Mesothelial cell of epicardium (in vitro differentiated cells): ENCODE measurements at regions not wholly inside any gene's neighbourhood (a gene's known extent, or its start where the extent isn't known, plus 50 kb on each side); places are given as distances from the start of the nearest gene placed in this dataset.

ENCODE experiments used
- DNase-seq, 2 experiments: peaks; one replicate each; pipeline ENCODE4 v3.0.0; 2021; ENCODE audit warnings: low spot score in 2 of 2; ENCODE audit not compliant: unreplicated experiment in 2 of 2
- H3K27ac Mint-ChIP-seq: 2 replicates; pipeline ENCODE4 v1.8.0; 2021; ENCODE audit warnings: mixed read lengths
- H3K27me3 Mint-ChIP-seq: 2 replicates; pipeline ENCODE4 v1.8.0; 2021; ENCODE audit warnings: low read depth, mixed read lengths
- H3K36me3 Mint-ChIP-seq: 2 replicates; pipeline ENCODE4 v1.8.0; 2021; ENCODE audit warnings: mixed read lengths
- H3K4me1 Mint-ChIP-seq: 2 replicates; pipeline ENCODE4 v1.8.0; 2021; ENCODE audit warnings: mixed read lengths
- H3K4me3 Mint-ChIP-seq: 2 replicates; pipeline ENCODE4 v1.8.0; 2021; ENCODE audit warnings: mild to moderate bottlenecking, moderate library complexity, mixed read lengths
- H3K9me3 Mint-ChIP-seq: 2 replicates; pipeline ENCODE4 v1.8.0; 2021; ENCODE audit warnings: mixed read lengths
- TF ChIP-seq, protein P1 (sequence below): fragments of 200-600 bp; sonication (generic); IDR thresholded peaks from one replicate; pipeline ENCODE4 v1.5.0; 2021; ENCODE audit warnings: antibody characterized with exemption; ENCODE audit not compliant: unreplicated experiment

DNA sequence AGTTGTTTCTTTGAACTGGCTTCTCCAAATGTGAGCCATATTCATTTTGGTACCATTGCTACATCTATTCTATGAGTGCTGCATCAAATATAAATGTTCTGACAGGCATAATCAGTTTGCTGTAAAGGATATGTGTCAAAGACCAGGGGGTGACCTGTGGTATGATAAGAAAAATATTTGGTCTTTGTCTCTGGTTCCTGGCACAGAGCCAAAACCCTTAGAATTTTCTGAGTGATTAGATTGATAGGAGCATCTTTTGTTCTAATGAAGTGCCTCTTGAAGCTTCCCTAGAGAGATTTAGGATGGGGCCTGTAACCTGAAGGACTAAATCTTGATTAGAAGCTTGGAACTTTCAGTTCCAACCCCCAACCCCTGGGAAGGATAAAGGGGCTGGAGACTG is 256.3 kb downstream of the NNT start:
- H3K4me1 Mint-ChIP-seq: peaks cover 4% of the 10 kb centered on the region
- no peaks in the 10 kb centered on the region for H3K36me3 Mint-ChIP-seq
- no peak overlapping the region for H3K4me3 Mint-ChIP-seq

DNA sequence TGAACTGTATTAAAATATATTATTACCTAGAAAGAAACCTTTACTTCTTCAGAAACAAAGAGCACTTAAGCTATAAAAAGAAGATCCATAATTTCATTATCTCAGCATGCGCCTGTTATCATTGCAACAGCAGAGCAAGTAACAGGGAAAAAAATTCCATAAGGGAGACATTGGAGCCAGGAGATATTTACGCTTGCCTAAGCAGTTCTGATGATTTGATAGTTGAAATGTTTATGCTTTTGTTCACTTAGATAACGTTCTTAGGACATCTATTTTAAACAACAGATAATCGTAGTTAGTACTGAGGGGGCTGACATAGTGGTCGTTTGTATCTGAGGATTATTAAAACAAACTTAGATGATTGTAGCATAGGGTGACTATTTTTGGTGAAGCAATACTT is 252.5 kb downstream of the NNT start:
- Mint-ChIP-seq H3K27ac (no peak overlapping the region), H3K4me3 (no peak overlapping the region), H3K9me3 (no peaks in the 10 kb centered on the region), H3K36me3 (no peaks in the 10 kb centered on the region), H3K27me3 (peaks cover 2% of the 10 kb centered on the region), H3K4me1 (peaks cover 4% of the 10 kb centered on the region)
- no peak for DNase-seq
- TF ChIP-seq, protein P1, sequence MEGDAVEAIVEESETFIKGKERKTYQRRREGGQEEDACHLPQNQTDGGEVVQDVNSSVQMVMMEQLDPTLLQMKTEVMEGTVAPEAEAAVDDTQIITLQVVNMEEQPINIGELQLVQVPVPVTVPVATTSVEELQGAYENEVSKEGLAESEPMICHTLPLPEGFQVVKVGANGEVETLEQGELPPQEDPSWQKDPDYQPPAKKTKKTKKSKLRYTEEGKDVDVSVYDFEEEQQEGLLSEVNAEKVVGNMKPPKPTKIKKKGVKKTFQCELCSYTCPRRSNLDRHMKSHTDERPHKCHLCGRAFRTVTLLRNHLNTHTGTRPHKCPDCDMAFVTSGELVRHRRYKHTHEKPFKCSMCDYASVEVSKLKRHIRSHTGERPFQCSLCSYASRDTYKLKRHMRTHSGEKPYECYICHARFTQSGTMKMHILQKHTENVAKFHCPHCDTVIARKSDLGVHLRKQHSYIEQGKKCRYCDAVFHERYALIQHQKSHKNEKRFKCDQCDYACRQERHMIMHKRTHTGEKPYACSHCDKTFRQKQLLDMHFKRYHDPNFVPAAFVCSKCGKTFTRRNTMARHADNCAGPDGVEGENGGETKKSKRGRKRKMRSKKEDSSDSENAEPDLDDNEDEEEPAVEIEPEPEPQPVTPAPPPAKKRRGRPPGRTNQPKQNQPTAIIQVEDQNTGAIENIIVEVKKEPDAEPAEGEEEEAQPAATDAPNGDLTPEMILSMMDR: no peak

More for the DNA sequence above, 256.3 kb downstream of the NNT start:
- Mint-ChIP-seq H3K27me3 (no peaks in the 10 kb centered on the region), H3K27ac (no peak overlapping the region), H3K9me3 (no peaks in the 10 kb centered on the region)
- DNase-seq: no peak
- TF ChIP-seq, protein P1: no peak

DNA sequence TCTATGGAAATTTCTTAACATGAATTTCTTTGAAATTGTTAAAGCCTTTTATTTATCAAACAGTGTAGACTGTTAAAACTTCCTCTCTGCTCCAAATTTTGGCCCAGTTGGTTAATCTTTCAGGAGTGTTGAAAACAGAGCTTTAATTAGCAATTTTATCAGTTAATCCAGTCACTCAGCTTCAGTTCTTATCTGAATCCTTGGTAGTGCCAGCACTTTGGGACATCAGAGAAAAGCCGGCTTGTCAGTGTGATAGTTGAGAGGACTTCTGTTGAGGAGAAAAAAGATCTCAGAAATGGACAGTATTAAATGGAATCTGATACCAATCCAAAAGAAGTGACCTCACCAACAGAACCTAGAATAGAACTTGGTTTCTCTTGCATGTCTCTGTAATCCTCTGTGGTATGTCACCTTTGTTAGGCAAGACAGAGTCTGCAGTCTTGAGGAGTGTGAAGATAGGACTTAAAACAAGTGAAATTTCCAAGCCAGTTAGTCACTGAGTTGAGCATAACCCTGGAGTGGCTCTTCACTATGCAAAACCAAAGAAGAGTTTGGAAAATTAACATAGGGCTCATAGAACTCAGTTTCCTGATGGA is 251.8 kb downstream of the NNT start:
- TF ChIP-seq, protein P1: no peak
- DNase-seq: no peak
- Mint-ChIP-seq H3K27me3 (peaks cover 5% of the 10 kb centered on the region), H3K4me3 (no peak overlapping the region), H3K36me3 (no peaks in the 10 kb centered on the region), H3K27ac (no peak overlapping the region), H3K9me3 (no peaks in the 10 kb centered on the region), H3K4me1 (peaks cover 4% of the 10 kb centered on the region)

DNA sequence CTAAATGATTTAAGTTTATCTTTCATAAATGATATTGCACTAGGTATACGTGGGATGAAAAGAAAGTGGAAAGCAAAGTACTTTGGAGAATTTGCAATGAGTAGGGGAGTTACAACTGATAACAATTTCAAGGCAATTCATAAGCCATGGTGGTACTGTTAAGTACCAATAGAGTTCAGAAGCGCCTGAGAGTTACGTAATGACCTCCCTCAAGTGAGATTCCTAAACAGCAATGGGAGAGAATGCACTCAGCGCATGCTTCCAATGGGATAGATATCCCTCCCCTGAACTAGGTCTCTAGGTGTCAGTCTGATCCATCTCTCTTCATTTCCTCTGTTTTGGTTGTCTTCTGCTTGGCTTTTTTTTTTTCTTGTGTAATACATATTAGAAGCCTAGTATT is 249.3 kb downstream of the NNT start:
- H3K9me3 Mint-ChIP-seq: no peaks in the 10 kb centered on the region
- TF ChIP-seq, protein P1: no peak
- H3K36me3 Mint-ChIP-seq: no peaks in the 10 kb centered on the region
- H3K4me3 Mint-ChIP-seq: no peak overlapping the region
- no peak overlapping the region for H3K27ac Mint-ChIP-seq
- peaks cover 11% of the 10 kb centered on the region for H3K27me3 Mint-ChIP-seq
- no peak for DNase-seq
- H3K4me1 Mint-ChIP-seq: peaks cover 4% of the 10 kb centered on the region

DNA sequence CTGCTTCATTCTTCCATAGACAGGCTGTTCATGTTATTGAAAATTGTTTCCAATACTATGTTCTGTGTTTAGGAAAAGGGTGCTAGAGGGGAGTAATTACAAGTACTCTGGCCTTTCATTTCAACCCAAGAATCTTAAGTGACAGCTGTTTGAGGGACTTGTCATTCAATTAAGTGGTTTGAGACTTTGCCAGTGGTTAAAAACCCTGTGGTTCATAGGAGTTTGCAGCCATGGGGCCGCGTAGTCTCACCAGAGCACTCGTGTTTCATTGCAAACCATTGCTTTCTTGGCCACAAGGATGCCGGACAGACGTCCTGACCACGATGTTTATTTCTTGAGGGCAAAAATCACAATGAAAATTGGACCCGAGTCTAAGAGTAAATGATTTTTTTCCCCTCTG is 248.8 kb downstream of the NNT start:
- Mint-ChIP-seq H3K27ac (no peak overlapping the region), H3K9me3 (no peaks in the 10 kb centered on the region), H3K4me3 (no peak overlapping the region), H3K27me3 (peaks cover 11% of the 10 kb centered on the region), H3K4me1 (peaks cover 4% of the 10 kb centered on the region), H3K36me3 (no peaks in the 10 kb centered on the region)
- no peak for DNase-seq
- TF ChIP-seq, protein P1: no peak
